ENCODE measurements at regions not wholly inside any gene's neighbourhood (a gene's known extent, or its start where the extent isn't known, plus 50 kb on each side); places are given as distances from the start of the nearest gene placed in this dataset.

- DNase-seq (ENCODE audit: low read depth), result no peak
- H3K4me3 ChIP-seq (ENCODE audit: control insufficient read depth, low read depth, low read length), result no peak overlapping the region
- TF ChIP-seq, protein P1, sequence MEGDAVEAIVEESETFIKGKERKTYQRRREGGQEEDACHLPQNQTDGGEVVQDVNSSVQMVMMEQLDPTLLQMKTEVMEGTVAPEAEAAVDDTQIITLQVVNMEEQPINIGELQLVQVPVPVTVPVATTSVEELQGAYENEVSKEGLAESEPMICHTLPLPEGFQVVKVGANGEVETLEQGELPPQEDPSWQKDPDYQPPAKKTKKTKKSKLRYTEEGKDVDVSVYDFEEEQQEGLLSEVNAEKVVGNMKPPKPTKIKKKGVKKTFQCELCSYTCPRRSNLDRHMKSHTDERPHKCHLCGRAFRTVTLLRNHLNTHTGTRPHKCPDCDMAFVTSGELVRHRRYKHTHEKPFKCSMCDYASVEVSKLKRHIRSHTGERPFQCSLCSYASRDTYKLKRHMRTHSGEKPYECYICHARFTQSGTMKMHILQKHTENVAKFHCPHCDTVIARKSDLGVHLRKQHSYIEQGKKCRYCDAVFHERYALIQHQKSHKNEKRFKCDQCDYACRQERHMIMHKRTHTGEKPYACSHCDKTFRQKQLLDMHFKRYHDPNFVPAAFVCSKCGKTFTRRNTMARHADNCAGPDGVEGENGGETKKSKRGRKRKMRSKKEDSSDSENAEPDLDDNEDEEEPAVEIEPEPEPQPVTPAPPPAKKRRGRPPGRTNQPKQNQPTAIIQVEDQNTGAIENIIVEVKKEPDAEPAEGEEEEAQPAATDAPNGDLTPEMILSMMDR (IDR thresholded peaks at IDR 0.05; ENCODE audit: control insufficient read depth, insufficient read depth, low read depth, low read length, missing control alignments), result no peak
Measured at GRCh38 chr2:118535818-118536212, 311.6 kb downstream of the EN1 start.

DNA sequence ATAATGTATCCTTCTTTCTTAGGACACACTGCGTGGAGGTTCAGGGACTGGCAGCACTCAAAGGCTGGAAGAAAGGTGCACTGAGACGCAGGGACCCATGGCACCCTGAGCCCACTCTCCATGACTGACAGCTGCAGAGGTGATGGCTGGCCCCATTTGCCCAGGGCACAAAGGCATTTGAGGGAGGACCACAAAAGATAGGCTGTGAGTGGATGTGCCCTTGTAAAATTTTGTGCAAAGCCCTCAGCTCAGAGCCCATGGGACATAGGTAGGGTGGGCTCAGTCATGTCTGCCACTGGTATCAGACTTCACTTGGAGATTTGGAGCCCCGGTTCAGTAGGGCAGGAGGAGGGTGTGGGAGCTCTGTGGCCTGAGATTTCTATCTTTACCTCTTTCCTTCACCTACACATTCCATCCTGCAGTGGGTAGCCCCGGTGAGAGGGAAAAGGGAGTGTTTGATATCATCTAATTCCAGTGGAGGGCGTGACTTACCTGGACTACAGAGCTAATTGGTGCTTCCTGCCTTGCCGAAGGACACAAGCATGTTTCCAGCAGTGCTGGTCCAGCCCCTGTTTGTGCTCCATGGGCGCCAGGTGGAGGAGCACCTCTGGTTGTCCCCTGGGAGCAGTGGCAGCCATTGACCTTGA, 312.2 kb downstream of the EN1 start:
- DNase-seq (ENCODE audit: low read depth), result no peak
- H3K4me3 ChIP-seq (ENCODE audit: control insufficient read depth, low read depth, low read length), result no peak overlapping the region
- TF ChIP-seq, protein P1 (IDR thresholded peaks at IDR 0.05; ENCODE audit: control insufficient read depth, insufficient read depth, low read depth, low read length, missing control alignments), result no peak

GRCh38 chr2:118530976-118531375, 316.5 kb downstream of the EN1 start:
- DNase-seq (ENCODE audit: low read depth), result peak; percentile 27
- TF ChIP-seq, protein P1 (IDR thresholded peaks at IDR 0.05; ENCODE audit: control insufficient read depth, insufficient read depth, low read depth, low read length, missing control alignments), result no peak
- no peak overlapping the region for H3K4me3 ChIP-seq (ENCODE audit: control insufficient read depth, low read depth, low read length)

GRCh38 chr2:118529908-118530599, 317.4 kb downstream of the EN1 start:
- TF ChIP-seq, protein P1 (IDR thresholded peaks at IDR 0.05; ENCODE audit: control insufficient read depth, insufficient read depth, low read depth, low read length, missing control alignments), result no peak
- no peak overlapping the region for H3K4me3 ChIP-seq (ENCODE audit: control insufficient read depth, low read depth, low read length)
- no peak for DNase-seq (ENCODE audit: low read depth)

DNA sequence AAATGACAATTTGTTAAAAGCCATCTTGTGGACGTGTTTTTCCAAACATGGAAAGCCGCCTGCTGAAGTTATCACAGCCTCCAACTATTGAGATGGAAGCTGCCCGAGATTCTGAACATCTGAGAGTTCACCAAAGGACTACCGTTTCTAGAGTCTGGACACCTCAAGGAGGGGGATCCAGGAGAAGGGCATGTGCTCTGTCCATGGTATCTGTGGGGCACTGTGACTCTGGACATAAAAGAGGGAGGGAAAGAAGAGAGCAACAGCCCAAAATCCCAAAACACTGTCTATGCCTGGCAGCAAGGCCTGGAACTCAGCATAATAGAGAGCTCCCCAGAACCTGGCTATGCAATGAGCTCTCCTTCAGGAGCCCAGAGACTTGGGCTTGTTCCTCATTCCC, 319.9 kb downstream of the EN1 start:
- TF ChIP-seq, protein P1 (IDR thresholded peaks at IDR 0.05; ENCODE audit: control insufficient read depth, insufficient read depth, low read depth, low read length, missing control alignments), result no peak
- no peak for DNase-seq (ENCODE audit: low read depth)
- H3K4me3 ChIP-seq (ENCODE audit: control insufficient read depth, low read depth, low read length), result no peak overlapping the region

- TF ChIP-seq, protein P1 (IDR thresholded peaks at IDR 0.05; ENCODE audit: control insufficient read depth, insufficient read depth, low read depth, low read length, missing control alignments), result no peak
- no peak for DNase-seq (ENCODE audit: low read depth)
Measured at GRCh38 chr2:118525346-118525745, 322.1 kb downstream of the EN1 start.

More at GRCh38 chr2:118525346-118525745, 322.1 kb downstream of the EN1 start:
- H3K4me3 ChIP-seq (ENCODE audit: control insufficient read depth, low read depth, low read length), result no peak overlapping the region

All from AG09309 (cell line).